ENCODE measurements at regions not wholly inside any gene's neighbourhood (a gene's known extent, or its start where the extent isn't known, plus 50 kb on each side); places are given as distances from the start of the nearest gene placed in this dataset.

DNA sequence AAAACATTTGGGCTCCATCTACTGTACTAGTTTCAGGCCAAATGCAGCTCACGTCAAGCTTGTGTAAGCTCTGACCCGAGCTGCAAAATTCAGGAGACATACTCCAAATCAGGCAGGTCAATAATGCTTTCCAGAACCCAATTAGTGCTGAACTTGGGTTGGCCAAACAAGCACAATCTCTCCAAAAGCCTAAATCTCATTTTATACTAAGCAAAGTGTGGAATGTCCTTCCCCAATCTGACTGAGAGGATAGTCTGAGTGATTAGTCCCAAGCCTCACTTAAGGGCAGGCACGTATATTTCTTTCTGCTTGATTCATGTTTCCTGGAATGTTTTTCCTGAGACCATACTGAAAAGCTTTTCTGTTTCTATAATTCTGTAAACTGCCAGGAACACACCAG is 79.9 kb downstream of the NKX6-1 start:
- TF ChIP-seq FOXM1 (IDR thresholded peaks at IDR 0.05; ENCODE audit: low read depth, low read length), result no peak
- TF ChIP-seq TCF12 (IDR thresholded peaks at IDR 0.05; ENCODE audit: low read depth, low read length), result no peak
- TF ChIP-seq, protein P1, sequence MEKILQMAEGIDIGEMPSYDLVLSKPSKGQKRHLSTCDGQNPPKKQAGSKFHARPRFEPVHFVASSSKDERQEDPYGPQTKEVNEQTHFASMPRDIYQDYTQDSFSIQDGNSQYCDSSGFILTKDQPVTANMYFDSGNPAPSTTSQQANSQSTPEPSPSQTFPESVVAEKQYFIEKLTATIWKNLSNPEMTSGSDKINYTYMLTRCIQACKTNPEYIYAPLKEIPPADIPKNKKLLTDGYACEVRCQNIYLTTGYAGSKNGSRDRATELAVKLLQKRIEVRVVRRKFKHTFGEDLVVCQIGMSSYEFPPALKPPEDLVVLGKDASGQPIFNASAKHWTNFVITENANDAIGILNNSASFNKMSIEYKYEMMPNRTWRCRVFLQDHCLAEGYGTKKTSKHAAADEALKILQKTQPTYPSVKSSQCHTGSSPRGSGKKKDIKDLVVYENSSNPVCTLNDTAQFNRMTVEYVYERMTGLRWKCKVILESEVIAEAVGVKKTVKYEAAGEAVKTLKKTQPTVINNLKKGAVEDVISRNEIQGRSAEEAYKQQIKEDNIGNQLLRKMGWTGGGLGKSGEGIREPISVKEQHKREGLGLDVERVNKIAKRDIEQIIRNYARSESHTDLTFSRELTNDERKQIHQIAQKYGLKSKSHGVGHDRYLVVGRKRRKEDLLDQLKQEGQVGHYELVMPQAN (conservative IDR thresholded peaks at IDR 0.05), result no peak
- no peak for TF ChIP-seq NR2F1 (conservative IDR thresholded peaks at IDR 0.05)
- no peak for TF ChIP-seq CREB1 (IDR thresholded peaks at IDR 0.05; ENCODE audit: low read depth)
- TF ChIP-seq POLR2A (IDR thresholded peaks at IDR 0.05; ENCODE audit: low read depth, low read length), result no peak
- TF ChIP-seq JUND (IDR thresholded peaks at IDR 0.05; ENCODE audit: low read depth, low read length), result no peak
- TF ChIP-seq CHD2 (IDR thresholded peaks at IDR 0.05; ENCODE audit: borderline replicate concordance, low read depth, low read length), result no peak
- TF ChIP-seq, protein P2, sequence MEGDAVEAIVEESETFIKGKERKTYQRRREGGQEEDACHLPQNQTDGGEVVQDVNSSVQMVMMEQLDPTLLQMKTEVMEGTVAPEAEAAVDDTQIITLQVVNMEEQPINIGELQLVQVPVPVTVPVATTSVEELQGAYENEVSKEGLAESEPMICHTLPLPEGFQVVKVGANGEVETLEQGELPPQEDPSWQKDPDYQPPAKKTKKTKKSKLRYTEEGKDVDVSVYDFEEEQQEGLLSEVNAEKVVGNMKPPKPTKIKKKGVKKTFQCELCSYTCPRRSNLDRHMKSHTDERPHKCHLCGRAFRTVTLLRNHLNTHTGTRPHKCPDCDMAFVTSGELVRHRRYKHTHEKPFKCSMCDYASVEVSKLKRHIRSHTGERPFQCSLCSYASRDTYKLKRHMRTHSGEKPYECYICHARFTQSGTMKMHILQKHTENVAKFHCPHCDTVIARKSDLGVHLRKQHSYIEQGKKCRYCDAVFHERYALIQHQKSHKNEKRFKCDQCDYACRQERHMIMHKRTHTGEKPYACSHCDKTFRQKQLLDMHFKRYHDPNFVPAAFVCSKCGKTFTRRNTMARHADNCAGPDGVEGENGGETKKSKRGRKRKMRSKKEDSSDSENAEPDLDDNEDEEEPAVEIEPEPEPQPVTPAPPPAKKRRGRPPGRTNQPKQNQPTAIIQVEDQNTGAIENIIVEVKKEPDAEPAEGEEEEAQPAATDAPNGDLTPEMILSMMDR (IDR thresholded peaks at IDR 0.05 in 2 of 3, conservative IDR thresholded peaks at IDR 0.05 in 1 of 3; ENCODE audit: control insufficient read depth in 2 of 3, extremely low read depth in 1 of 3, insufficient read depth in 1 of 3, low read depth in 3 of 3, low read length in 3 of 3), result no peak
